ENCODE measurements at regions not wholly inside any gene's neighbourhood (a gene's known extent, or its start where the extent isn't known, plus 50 kb on each side); places are given as distances from the start of the nearest gene placed in this dataset.

- TF ChIP-seq SP2 (IDR thresholded peaks at IDR 0.05; ENCODE audit: low read length) (no peak), CHD1 (IDR thresholded peaks at IDR 0.05; ENCODE audit: low read depth, low read length) (no peak), RBBP5 (IDR thresholded peaks at IDR 0.05; ENCODE audit: borderline replicate concordance, low read depth, low read length) (no peak), FOSL1 (IDR thresholded peaks at IDR 0.05; ENCODE audit: insufficient read depth, low read depth, low read length) (no peak), SIX5 (IDR thresholded peaks at IDR 0.05; ENCODE audit: low read depth, low read length) (no peak)
Measured at GRCh38 chr11:87974797-87975196, 200.4 kb downstream of the RAB38 start (continued).
